Nephron progenitor cell (in vitro differentiated cells): ENCODE measurements at regions not wholly inside any gene's neighbourhood (a gene's known extent, or its start where the extent isn't known, plus 50 kb on each side); places are given as distances from the start of the nearest gene placed in this dataset.

Experiments used
- DNase-seq: peaks from one replicate; pipeline ENCODE4 v3.0.0; 2021
- H3K27ac Mint-ChIP-seq: 2 replicates; pipeline ENCODE4 v1.8.0; 2021; ENCODE audit warnings: mild to moderate bottlenecking, moderate library complexity, mixed read lengths
- H3K27me3 Mint-ChIP-seq: 2 replicates; pipeline ENCODE4 v1.8.0; 2021; ENCODE audit warnings: mild to moderate bottlenecking, low read depth, mixed read lengths; ENCODE audit not compliant: poor library complexity
- H3K36me3 Mint-ChIP-seq: 2 replicates; pipeline ENCODE4 v1.8.0; 2021; ENCODE audit warnings: low read depth, mixed read lengths
- H3K4me1 Mint-ChIP-seq: 2 replicates; pipeline ENCODE4 v1.8.0; 2021; ENCODE audit warnings: mixed read lengths
- H3K4me3 Mint-ChIP-seq: 2 replicates; pipeline ENCODE4 v1.8.0; 2021; ENCODE audit warnings: mild to moderate bottlenecking, moderate library complexity, mixed read lengths
- H3K9me3 Mint-ChIP-seq: 2 replicates; pipeline ENCODE4 v1.8.0; 2021; ENCODE audit warnings: mild to moderate bottlenecking, moderate library complexity, mixed read lengths
- CTCF ChIP-seq: fragments of 200-600 bp; sonication (generic); IDR thresholded peaks from 2 replicates; pipeline ENCODE4 v1.5.0; 2021; ENCODE audit warnings: antibody characterized with exemption

DNA sequence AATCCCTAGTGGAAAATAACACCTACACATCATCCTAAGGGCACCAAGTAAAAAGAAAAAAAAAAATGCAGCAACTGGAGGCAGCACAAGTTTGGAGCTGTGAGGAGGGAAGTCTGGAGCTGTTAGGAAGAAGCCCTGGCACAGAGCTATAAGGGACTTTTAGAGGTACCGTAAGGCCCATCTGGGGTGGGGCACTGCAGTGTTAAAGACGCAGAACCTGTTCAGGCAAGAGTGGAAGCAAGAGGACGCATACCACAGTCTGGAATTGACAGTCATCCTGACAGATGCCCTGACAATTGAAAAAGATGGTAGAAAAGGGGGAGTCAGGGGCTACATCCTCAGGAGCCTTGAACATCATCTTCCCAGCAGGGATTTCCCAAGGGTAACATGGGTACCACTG, 195.9 kb upstream of the PLEKHG7 start:
- no peak for TF ChIP-seq CTCF
- Mint-ChIP-seq H3K27ac (no peak overlapping the region), H3K27me3 (peaks cover 4% of the 10 kb centered on the region), H3K36me3 (no peaks in the 10 kb centered on the region), H3K4me3 (no peak overlapping the region), H3K4me1 (peaks cover 57% of the 10 kb centered on the region), H3K9me3 (no peaks in the 10 kb centered on the region)
- no peak for DNase-seq

DNA sequence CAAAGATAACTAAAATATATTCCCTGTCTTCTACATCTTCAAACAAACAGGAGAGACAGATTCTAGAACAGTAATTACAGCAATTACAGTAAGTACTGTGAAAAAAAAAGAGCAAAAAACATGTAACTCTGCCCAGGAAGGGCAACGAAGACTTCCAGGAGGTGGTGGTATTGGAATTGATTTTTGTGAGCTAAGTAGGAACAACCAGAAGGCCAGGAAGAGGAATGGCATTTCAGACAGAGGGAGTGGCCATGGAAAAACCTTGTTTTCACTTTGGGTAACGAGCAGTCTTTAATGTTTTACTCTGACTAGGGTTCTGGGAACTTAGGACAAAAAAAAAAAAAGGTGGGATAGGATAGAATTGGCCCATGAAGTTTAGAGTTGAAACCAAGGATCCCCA, 196.3 kb upstream of the PLEKHG7 start:
- Mint-ChIP-seq H3K4me3 (peak overlapping the region; percentile 8), H3K27ac (peak overlapping the region; percentile 20), H3K36me3 (no peaks in the 10 kb centered on the region), H3K9me3 (no peaks in the 10 kb centered on the region), H3K4me1 (peaks cover 57% of the 10 kb centered on the region), H3K27me3 (peaks cover 4% of the 10 kb centered on the region)
- no peak for DNase-seq
- no peak for TF ChIP-seq CTCF

DNA sequence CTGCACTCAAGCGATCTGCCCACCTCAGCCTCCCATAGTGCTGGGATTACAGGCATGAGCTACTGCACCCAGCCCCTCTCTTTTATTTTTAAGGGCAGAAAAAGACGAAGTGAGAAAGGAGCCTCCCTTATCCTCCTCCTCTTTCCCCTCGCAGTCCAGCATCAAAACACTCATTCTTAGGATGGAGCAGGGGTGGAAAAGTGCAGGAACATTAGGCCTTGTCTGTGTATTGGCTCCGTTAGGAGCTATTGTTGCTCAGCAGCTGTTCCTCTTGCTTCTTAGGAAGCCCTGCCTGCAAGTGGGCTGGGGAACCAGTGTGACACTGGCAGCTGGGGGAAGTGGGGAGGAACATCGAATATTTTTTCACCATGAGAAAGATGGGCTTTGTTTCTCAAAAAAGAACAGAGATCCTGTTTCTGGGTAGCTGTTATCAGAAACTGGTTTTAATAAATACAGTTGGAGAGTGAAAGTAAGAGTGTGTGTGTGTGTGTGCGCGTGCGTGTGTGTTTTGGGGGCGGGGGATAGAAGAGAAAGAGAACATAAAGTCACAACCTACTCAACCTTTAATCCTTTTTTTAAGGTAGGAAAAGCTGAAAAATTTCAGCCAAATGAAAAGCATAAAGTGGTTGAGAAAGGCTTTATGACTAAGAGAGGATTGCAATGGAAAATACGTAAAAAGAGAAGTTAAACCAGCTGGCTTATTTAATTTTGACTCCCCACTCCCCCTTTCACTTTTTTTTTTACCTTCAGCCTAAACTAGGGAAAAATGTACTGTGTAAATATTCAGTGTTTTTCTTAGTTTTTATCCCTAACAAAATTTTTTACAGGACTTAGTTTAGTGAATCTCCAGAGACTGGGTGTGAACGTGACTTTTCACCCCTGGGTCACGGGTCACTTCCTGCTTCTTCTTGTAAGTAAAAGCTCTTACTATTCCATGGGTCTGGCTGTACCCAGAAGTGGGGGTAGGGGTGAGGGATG, 197.2 kb upstream of the PLEKHG7 start:
- Mint-ChIP-seq H3K9me3 (no peaks in the 10 kb centered on the region), H3K4me3 (peak overlapping the region; percentile 64), H3K27me3 (peaks cover 4% of the 10 kb centered on the region), H3K27ac (peak overlapping the region; percentile 95), H3K36me3 (no peaks in the 10 kb centered on the region), H3K4me1 (peaks cover 57% of the 10 kb centered on the region)
- TF ChIP-seq CTCF, result no peak
- peak; percentile 67 for DNase-seq

- no peak for TF ChIP-seq CTCF
- no peak for DNase-seq
- H3K36me3 Mint-ChIP-seq, result no peaks in the 10 kb centered on the region
- H3K9me3 Mint-ChIP-seq, result no peaks in the 10 kb centered on the region
- H3K4me3 Mint-ChIP-seq, result no peak overlapping the region
- peaks cover 57% of the 10 kb centered on the region for H3K4me1 Mint-ChIP-seq
- H3K27ac Mint-ChIP-seq, result no peak overlapping the region
- peaks cover 4% of the 10 kb centered on the region for H3K27me3 Mint-ChIP-seq
Measured at GRCh38 chr12:92504594-92504981, 198.2 kb upstream of the PLEKHG7 start.

- Mint-ChIP-seq H3K4me3 (no peak overlapping the region), H3K9me3 (no peaks in the 10 kb centered on the region), H3K27me3 (peaks cover 4% of the 10 kb centered on the region), H3K4me1 (peaks cover 57% of the 10 kb centered on the region), H3K36me3 (no peaks in the 10 kb centered on the region), H3K27ac (no peak overlapping the region)
- no peak for TF ChIP-seq CTCF
- no peak for DNase-seq
Measured at GRCh38 chr12:92503971-92504593, 198.7 kb upstream of the PLEKHG7 start.
